ENCODE measurements at regions not wholly inside any gene's neighbourhood (a gene's known extent, or its start where the extent isn't known, plus 50 kb on each side); places are given as distances from the start of the nearest gene placed in this dataset.

GRCh38 chr21:33989440-33989839, 73.8 kb upstream of the ATP5PO start:
- Histone ChIP-seq H4K20me1 (replicated peaks; ENCODE audit: insufficient read depth) (no peaks in the 10 kb centered on the region), H3K27ac (ENCODE audit: low read depth) (no peak overlapping the region), H3K4me2 (no peak overlapping the region), H3K79me2 (replicated peaks; ENCODE audit: insufficient read depth) (no peaks in the 10 kb centered on the region), H3F3A (replicated peaks; ENCODE audit: low read depth) (no peaks in the 10 kb centered on the region), H2AFZ (no peak overlapping the region), H3K4me1 (ENCODE audit: insufficient read depth) (peaks cover 13% of the 10 kb centered on the region), H3K27me3 (ENCODE audit: insufficient read depth) (no peaks in the 10 kb centered on the region), H3K36me3 (ENCODE audit: insufficient read depth) (no peaks in the 10 kb centered on the region), H3K4me3 (no peak overlapping the region), H3K9me2 (ENCODE audit: insufficient read depth) (0 out of 2 replicates have a peak, but pooled peaks cover 3% of the 10 kb centered on the region)
- Mint-ChIP-seq H3K4me1 (peaks cover 40% of the 10 kb centered on the region), H3K27ac (no peak overlapping the region), H3K36me3 (ENCODE audit: low read depth) (no peaks in the 10 kb centered on the region), H3K4me3 (no peak overlapping the region), H3K9me3 (peaks cover 3% of the 10 kb centered on the region; the same call in 1 of the 3 replicates), H3K27me3 (ENCODE audit: insufficient read depth, low read depth, poor library complexity) (peaks cover 14% of the 10 kb centered on the region)
- ATAC-seq (no peak), DNase-seq (ENCODE audit: low spot score) (no peak)
- TF ChIP-seq JUNB (IDR thresholded peaks at IDR 0.05; ENCODE audit: unreplicated experiment) = no peak
- TF ChIP-seq NANOG (IDR thresholded peaks at IDR 0.05; ENCODE audit: borderline replicate concordance) = no peak
- no peak for TF ChIP-seq CREB1 (CRISPR knock-in tag; IDR thresholded peaks at IDR 0.05; ENCODE audit: low read depth)
- TF ChIP-seq POLR2AphosphoS5 (IDR thresholded peaks at IDR 0.05; ENCODE audit: low read depth) = no peak
- TF ChIP-seq REST (IDR thresholded peaks at IDR 0.05; ENCODE audit: unreplicated experiment) = no peak
- TF ChIP-seq ZNF462 (CRISPR knock-in tag; IDR thresholded peaks at IDR 0.05) = no peak
- no peak for TF ChIP-seq CTCF (conservative IDR thresholded peaks at IDR 0.05; ENCODE audit: low read depth in 2 of 2)
- no peak for TF ChIP-seq STAT1 (IDR thresholded peaks at IDR 0.05; ENCODE audit: unreplicated experiment)
- no peak for TF ChIP-seq ZNF114 (CRISPR knock-in tag; IDR thresholded peaks at IDR 0.05)
- no peak for TF ChIP-seq ZNF331 (CRISPR knock-in tag; IDR thresholded peaks at IDR 0.05; ENCODE audit: low read depth)
- TF ChIP-seq ETS1 (IDR thresholded peaks at IDR 0.05) = no peak
- no peak for TF ChIP-seq EZH2 (IDR thresholded peaks at IDR 0.05; ENCODE audit: low read depth, unreplicated experiment)
- TF ChIP-seq EZH2phosphoT487 (IDR thresholded peaks at IDR 0.05; ENCODE audit: unreplicated experiment) = no peak

Measured in GM23338 (cell line).